GM12872 (cell line): ENCODE measurements at regions not wholly inside any gene's neighbourhood (a gene's known extent, or its start where the extent isn't known, plus 50 kb on each side); places are given as distances from the start of the nearest gene placed in this dataset.

Experiments used
- CTCF ChIP-seq: IDR thresholded peaks from 3 replicates; pipeline ENCODE4 v1.5.1; 2011; ENCODE audit warnings: low read depth, mild to moderate bottlenecking, low read length, moderate library complexity; ENCODE audit not compliant: insufficient read depth

- TF ChIP-seq CTCF = no peak
These were observed 426.9 kb downstream of the CCSER2 start for GRCh38 chr10:84755311-84755710.

GRCh38 chr10:84762754-84763394 lies 434.5 kb downstream of the CCSER2 start:
- TF ChIP-seq CTCF = no peak

- TF ChIP-seq CTCF = no peak
These were observed 435.6 kb downstream of the CCSER2 start for GRCh38 chr10:84763965-84764364.

GRCh38 chr10:84765086-84765485 lies 436.7 kb downstream of the CCSER2 start:
- TF ChIP-seq CTCF = no peak

GRCh38 chr10:84765656-84766055 lies 437.3 kb downstream of the CCSER2 start:
- TF ChIP-seq CTCF = no peak

GRCh38 chr10:84766923-84767322 lies 438.5 kb downstream of the CCSER2 start:
- TF ChIP-seq CTCF = no peak

GRCh38 chr10:84768132-84768531 lies 439.7 kb downstream of the CCSER2 start:
- no peak for TF ChIP-seq CTCF
